SU-DHL-6 (cell line): ENCODE measurements at regions not wholly inside any gene's neighbourhood (a gene's known extent, or its start where the extent isn't known, plus 50 kb on each side); places are given as distances from the start of the nearest gene placed in this dataset.

Experiments
- EZH2phosphoT487 ChIP-seq: fragments of 200-600 bp; sonication (generic), shearing (Covaris generic); conservative IDR thresholded peaks from 2 replicates; pipeline ENCODE4 v1.6.1; 2018; ENCODE audit warnings: mild to moderate bottlenecking, antibody characterized with exemption, low read length, moderate library complexity, mixed read lengths
- TF ChIP-seq, protein P1 (sequence below): fragments of 200-600 bp; sonication (generic); IDR thresholded peaks from one replicate; pipeline ENCODE4 v1.5.1; 2017; ENCODE audit warnings: antibody characterized with exemption, mild to moderate bottlenecking, low read length, moderate library complexity; ENCODE audit not compliant: insufficient read depth, poor library complexity, severe bottlenecking

GRCh38 chr20:56698297-56698696 is 69.2 kb downstream of the TFAP2C start:
- no peak for TF ChIP-seq EZH2phosphoT487
- TF ChIP-seq, protein P1, sequence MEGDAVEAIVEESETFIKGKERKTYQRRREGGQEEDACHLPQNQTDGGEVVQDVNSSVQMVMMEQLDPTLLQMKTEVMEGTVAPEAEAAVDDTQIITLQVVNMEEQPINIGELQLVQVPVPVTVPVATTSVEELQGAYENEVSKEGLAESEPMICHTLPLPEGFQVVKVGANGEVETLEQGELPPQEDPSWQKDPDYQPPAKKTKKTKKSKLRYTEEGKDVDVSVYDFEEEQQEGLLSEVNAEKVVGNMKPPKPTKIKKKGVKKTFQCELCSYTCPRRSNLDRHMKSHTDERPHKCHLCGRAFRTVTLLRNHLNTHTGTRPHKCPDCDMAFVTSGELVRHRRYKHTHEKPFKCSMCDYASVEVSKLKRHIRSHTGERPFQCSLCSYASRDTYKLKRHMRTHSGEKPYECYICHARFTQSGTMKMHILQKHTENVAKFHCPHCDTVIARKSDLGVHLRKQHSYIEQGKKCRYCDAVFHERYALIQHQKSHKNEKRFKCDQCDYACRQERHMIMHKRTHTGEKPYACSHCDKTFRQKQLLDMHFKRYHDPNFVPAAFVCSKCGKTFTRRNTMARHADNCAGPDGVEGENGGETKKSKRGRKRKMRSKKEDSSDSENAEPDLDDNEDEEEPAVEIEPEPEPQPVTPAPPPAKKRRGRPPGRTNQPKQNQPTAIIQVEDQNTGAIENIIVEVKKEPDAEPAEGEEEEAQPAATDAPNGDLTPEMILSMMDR = no peak
